SK-N-SH (cell line): ENCODE measurements at regions not wholly inside any gene's neighbourhood (a gene's known extent, or its start where the extent isn't known, plus 50 kb on each side); places are given as distances from the start of the nearest gene placed in this dataset.
A peak's percentile ranks its signal among the peaks of the same experiment; 100 is the strongest.

ENCODE experiments used
- CTCF ChIA-PET: fragments of 300-600, 350-600 bp; formaldehyde crosslinking; extraction: SDS; loops from one replicate; lab custom pipeline; 2021; lab: Yijun Ruan, JAX
- POLR2A ChIA-PET: fragments of 350-600 bp; sonication (Branson Sonifier 250); formaldehyde crosslinking; extraction: SDS; loops from one replicate; lab custom pipeline; 2020; ENCODE audit warnings: antibody characterized with exemption, inconsistent platforms; lab: Yijun Ruan, JAX
- DNase-seq: peaks from one replicate; pipeline ENCODE4 v3.0.0; 2012
- H2AFZ ChIP-seq: fragments of 200-600 bp; sonication (generic); 2 replicates; pipeline ENCODE4 v1.8.1; 2016; ENCODE audit warnings: antibody characterized with exemption, mild to moderate bottlenecking, low read depth
- H3F3A ChIP-seq: fragments of 200-600 bp; sonication (generic); replicated peaks from 2 replicates; pipeline ENCODE3; 2016; ENCODE audit warnings: antibody characterized with exemption, mild to moderate bottlenecking; ENCODE audit not compliant: insufficient read depth
- H3K27ac ChIP-seq, 2 experiments: fragments of 200-500 bp in 1 of 2; fragments of 200-600 bp in 1 of 2; sonication (Bioruptor generic) in 1 of 2; sonication (generic), shearing (Covaris generic) in 1 of 2; 2 replicates each; pipeline versions ENCODE4 v1.5.1 to v1.6.1; 2014 to 2016; ENCODE audit warnings: low read depth in 2 of 2, inconsistent platforms in 1 of 2, low read length in 1 of 2, mild to moderate bottlenecking in 1 of 2, mixed read lengths in 1 of 2
- H3K27me3 ChIP-seq: fragments of 200-600 bp; sonication (generic), shearing (Covaris generic); 2 replicates; pipeline ENCODE4 v1.6.1; 2016; ENCODE audit warnings: mixed run types; ENCODE audit not compliant: insufficient read depth
- H3K36me3 ChIP-seq, 2 experiments: fragments of 200-500 bp in 1 of 2; fragments of 200-600 bp in 1 of 2; sonication (Bioruptor generic) in 1 of 2; sonication (generic) in 1 of 2; replicated peaks in 1 of 2; 2 replicates each; pipeline versions ENCODE3 to v1.5.1; 2014 to 2016; ENCODE audit warnings: low read length in 1 of 2, mild to moderate bottlenecking in 1 of 2; ENCODE audit not compliant: insufficient read depth in 2 of 2, control insufficient read depth in 1 of 2
- H3K4me1 ChIP-seq, 2 experiments: fragments of 200-500 bp in 1 of 2; fragments of 200-600 bp in 1 of 2; sonication (Bioruptor generic) in 1 of 2; sonication (generic), shearing (Covaris generic) in 1 of 2; 2 replicates each; pipeline versions ENCODE4 v1.5.1 to v1.6.1; 2014 to 2016; ENCODE audit warnings: low read depth in 1 of 2, low read length in 1 of 2, mixed run types in 1 of 2; ENCODE audit not compliant: insufficient read depth in 2 of 2, control insufficient read depth in 1 of 2
- H3K4me2 ChIP-seq: fragments of 200-600 bp; sonication (generic), shearing (Covaris generic); 2 replicates; pipeline ENCODE4 v1.6.1; 2017; ENCODE audit warnings: mixed run types
- H3K4me3 ChIP-seq, 2 experiments: fragments of 200-500 bp in 1 of 2; fragments of 200-600 bp in 1 of 2; sonication (Bioruptor generic) in 1 of 2; sonication (generic), shearing (Covaris generic) in 1 of 2; 2 replicates each; pipeline versions ENCODE4 v1.5.1 to v1.8.1; 2014 to 2016; ENCODE audit warnings: low read depth in 2 of 2, inconsistent platforms in 1 of 2, low read length in 1 of 2, mild to moderate bottlenecking in 1 of 2, mixed read lengths in 1 of 2, moderate library complexity in 1 of 2
- H3K79me2 ChIP-seq: fragments of 200-600 bp; sonication (generic); 2 replicates; pipeline ENCODE4 v1.8.1; 2017; ENCODE audit warnings: mild to moderate bottlenecking; ENCODE audit not compliant: insufficient read depth
- H3K9ac ChIP-seq: fragments of 200-600 bp; sonication (generic); 2 replicates; pipeline ENCODE4 v1.6.1; 2017; ENCODE audit warnings: mixed run types
- H3K9me2 ChIP-seq: fragments of 200-600 bp; sonication (generic); 2 replicates; pipeline ENCODE4 v1.6.1; 2017; ENCODE audit warnings: mixed run types
- H3K9me3 ChIP-seq: fragments of 200-600 bp; sonication (generic); 2 replicates; pipeline ENCODE4 v1.6.1; 2017; ENCODE audit warnings: mixed run types, mild to moderate bottlenecking, moderate library complexity
- H4K20me1 ChIP-seq: fragments of 200-600 bp; sonication (generic); 2 replicates; pipeline ENCODE4 v1.6.1; 2017; ENCODE audit warnings: mild to moderate bottlenecking, mixed run types; ENCODE audit not compliant: insufficient read depth
- CHD2 ChIP-seq: fragments of 150-350 bp; IDR thresholded peaks from 2 replicates; pipeline ENCODE4 v1.6.1; 2018; ENCODE audit warnings: low read length; ENCODE audit not compliant: partially characterized antibody
- CTCF ChIP-seq: fragments of 200-600 bp; sonication (generic); IDR thresholded peaks from 2 replicates; pipeline ENCODE4 v1.6.1; 2017; ENCODE audit warnings: antibody characterized with exemption, mild to moderate bottlenecking, moderate library complexity
- ELF1 ChIP-seq: IDR thresholded peaks from 2 replicates; pipeline ENCODE4 v1.4.0; 2012
- EP300 ChIP-seq, 2 experiments: IDR thresholded peaks; 2 replicates each; pipeline versions ENCODE4 v1.4.0 to v1.6.1; 2012; ENCODE audit warnings: borderline replicate concordance in 1 of 2, low read depth in 1 of 2, low read length in 1 of 2
- EZH2phosphoT487 ChIP-seq: fragments of 200-600 bp; sonication (generic); IDR thresholded peaks from 2 replicates; pipeline ENCODE4 v1.6.1; 2017; ENCODE audit warnings: low read depth, mixed run types, mild to moderate bottlenecking, antibody characterized with exemption, moderate library complexity, borderline replicate concordance
- FOSL2 ChIP-seq: IDR thresholded peaks from 2 replicates; pipeline ENCODE4 v1.4.0; 2012; ENCODE audit warnings: low read depth, mild to moderate bottlenecking, moderate library complexity, borderline replicate concordance
- FOXJ3 ChIP-seq: sonication (generic); formaldehyde crosslinking; IDR thresholded peaks from 2 replicates; pipeline ENCODE4 v1.5.1; 2020; ENCODE audit warnings: mild to moderate bottlenecking, missing genetic modification reagents
- MEF2A ChIP-seq: IDR thresholded peaks from 2 replicates; pipeline ENCODE4 v1.4.0; 2012; ENCODE audit warnings: low read depth, borderline replicate concordance
- MXI1 ChIP-seq: IDR thresholded peaks from 2 replicates; pipeline ENCODE4 v1.6.1; 2012; ENCODE audit warnings: mild to moderate bottlenecking, low read depth, low read length, improper control_type of control experiment
- NFIC ChIP-seq: IDR thresholded peaks from 2 replicates; pipeline ENCODE4 v1.4.0; 2012; ENCODE audit warnings: borderline replicate concordance
- NRF1 ChIP-seq: IDR thresholded peaks from 2 replicates; pipeline ENCODE4 v1.6.1; 2012; ENCODE audit warnings: low read depth, mild to moderate bottlenecking, low read length
- POLR2AphosphoS5 ChIP-seq: IDR thresholded peaks from 2 replicates; pipeline ENCODE4 v1.6.1; 2012; ENCODE audit warnings: low read depth, low read length
- RCOR1 ChIP-seq: fragments of 150-350 bp; IDR thresholded peaks from 2 replicates; pipeline ENCODE4 v1.6.1; 2017; ENCODE audit warnings: antibody characterized with exemption, low read length
- RFX5 ChIP-seq: IDR thresholded peaks from 2 replicates; pipeline ENCODE4 v1.6.1; 2012; ENCODE audit warnings: mild to moderate bottlenecking, improper control_type of control experiment, low read length
- RXRA ChIP-seq: IDR thresholded peaks from 2 replicates; pipeline ENCODE4 v1.4.0; 2012; ENCODE audit warnings: low read depth, mild to moderate bottlenecking, borderline replicate concordance
- SMC3 ChIP-seq: IDR thresholded peaks from 2 replicates; pipeline ENCODE4 v1.6.1; 2012; ENCODE audit warnings: low read depth, low read length, improper control_type of control experiment
- TAF1 ChIP-seq: IDR thresholded peaks from 2 replicates; pipeline ENCODE4 v1.6.1; 2012; ENCODE audit warnings: low read depth, mild to moderate bottlenecking, low read length, moderate library complexity, borderline replicate concordance
- TEAD4 ChIP-seq: IDR thresholded peaks from 2 replicates; pipeline ENCODE4 v1.4.0; 2012; ENCODE audit warnings: mild to moderate bottlenecking, borderline replicate concordance; ENCODE audit not compliant: insufficient read depth
- WGBS: methylation state at CpG from one replicate; pipeline ENCODE4 v1.1.6; 2017; ENCODE audit warnings: low lambda C conversion rate; 5-methylcytosine and 5-hydroxymethylcytosine counted together
- TF ChIP-seq, protein P1 (sequence below): IDR thresholded peaks from 2 replicates; pipeline ENCODE4 v1.4.0; 2012; ENCODE audit warnings: low read depth, borderline replicate concordance
- TF ChIP-seq, protein P2 (sequence below): IDR thresholded peaks from 2 replicates; pipeline ENCODE4 v1.4.0; 2012; ENCODE audit warnings: low read depth

DNA sequence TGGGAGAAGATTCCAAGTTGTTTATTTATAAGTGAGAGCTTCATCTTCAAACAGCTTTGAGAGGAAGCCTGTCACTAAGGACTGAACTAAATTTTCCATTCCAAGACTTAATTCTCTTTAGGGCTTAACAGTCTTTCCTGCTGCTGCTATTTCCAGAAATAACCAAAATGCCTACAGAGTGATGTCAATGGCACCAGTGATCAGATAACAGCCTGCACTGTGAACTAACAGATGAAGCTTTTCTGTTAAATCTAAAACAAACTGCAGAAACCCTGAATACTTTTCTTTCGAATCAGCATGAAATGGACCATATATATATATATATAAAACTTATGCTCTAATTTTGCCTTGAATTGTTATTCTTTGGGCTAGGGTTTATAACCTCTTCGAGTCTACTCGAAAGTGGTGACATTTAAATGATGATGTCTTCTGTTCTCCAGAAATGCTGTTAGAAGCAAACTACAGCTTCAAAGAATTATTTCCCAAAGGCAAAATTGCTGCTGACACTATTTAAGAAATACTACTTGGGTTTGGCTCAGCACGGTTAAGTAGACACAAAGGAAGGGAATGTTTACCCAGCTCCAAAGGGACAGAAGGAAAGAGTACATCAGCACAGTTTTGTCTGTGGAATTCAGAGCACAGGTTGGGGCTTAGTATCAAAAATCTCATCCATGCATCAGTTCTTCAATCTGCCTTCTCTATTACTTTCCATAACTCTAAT is 238.5 kb upstream of the LRRN1 start:
- ChIA-PET CTCF (no interaction called here), POLR2A (no interaction called here)
- Histone ChIP-seq H3K9me2 (no peaks in the 10 kb centered on the region), H3K9me3 (no peaks in the 10 kb centered on the region), H4K20me1 (no peaks in the 10 kb centered on the region), H3K27me3 (no peaks in the 10 kb centered on the region), H3K27ac (peak overlapping the region in 1 of 2 experiments; percentile 32; a peak in 1 of 4 replicates), H2AFZ (no peak overlapping the region), H3K4me2 (no peak overlapping the region), H3F3A (no peaks in the 10 kb centered on the region), H3K9ac (no peak overlapping the region), H3K79me2 (no peaks in the 10 kb centered on the region), H3K36me3 (no peaks in the 10 kb centered on the region), H3K4me1 (no peaks in the 10 kb centered on the region)
- DNase-seq, result no peak
- WGBS, result 5% methylated on average over 4 of the region's 4 CpGs
- TF ChIP-seq MEF2A (no peak), TEAD4 (no peak), FOXJ3 (CRISPR knock-in tag) (no peak), POLR2AphosphoS5 (no peak), NFIC (no peak), SMC3 (no peak), RXRA (no peak), ELF1 (no peak), TAF1 (no peak)
- TF ChIP-seq, protein P1, sequence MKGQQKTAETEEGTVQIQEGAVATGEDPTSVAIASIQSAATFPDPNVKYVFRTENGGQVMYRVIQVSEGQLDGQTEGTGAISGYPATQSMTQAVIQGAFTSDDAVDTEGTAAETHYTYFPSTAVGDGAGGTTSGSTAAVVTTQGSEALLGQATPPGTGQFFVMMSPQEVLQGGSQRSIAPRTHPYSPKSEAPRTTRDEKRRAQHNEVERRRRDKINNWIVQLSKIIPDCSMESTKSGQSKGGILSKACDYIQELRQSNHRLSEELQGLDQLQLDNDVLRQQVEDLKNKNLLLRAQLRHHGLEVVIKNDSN, result no peak
- TF ChIP-seq, all 33 proteins: peak for 0
- no peak overlapping the region for H3K4me3 ChIP-seq

GRCh38 chr3:3559786-3560185 is 239.4 kb upstream of the LRRN1 start:
- no peak for DNase-seq
- Histone ChIP-seq H4K20me1 (no peaks in the 10 kb centered on the region), H3K4me3 (no peak overlapping the region), H3K9me3 (no peaks in the 10 kb centered on the region), H3K4me2 (no peak overlapping the region), H3K36me3 (no peaks in the 10 kb centered on the region), H3F3A (no peaks in the 10 kb centered on the region), H3K27ac (peak overlapping the region in 1 of 2 experiments; percentile 32; a peak in 1 of 4 replicates), H3K4me1 (no peaks in the 10 kb centered on the region), H3K27me3 (no peaks in the 10 kb centered on the region)
- POLR2A ChIA-PET, result no interaction called here
- CTCF ChIA-PET, result no interaction called here
- 7% methylated on average over 2 of the region's 2 CpGs for WGBS
- TF ChIP-seq CHD2, result no peak
- no peak for TF ChIP-seq RCOR1
- no peak for TF ChIP-seq FOSL2
- TF ChIP-seq CTCF, result no peak
- no peak for TF ChIP-seq NFIC
- no peak for TF ChIP-seq TAF1
- TF ChIP-seq RFX5, result no peak
- TF ChIP-seq POLR2AphosphoS5, result no peak
- TF ChIP-seq SMC3, result no peak
- TF ChIP-seq EP300 (IDR thresholded peaks at IDR 0.05; ENCODE audit: borderline replicate concordance in 1 of 2, low read depth in 1 of 2, low read length in 1 of 2), result no peak
- TF ChIP-seq, protein P2, sequence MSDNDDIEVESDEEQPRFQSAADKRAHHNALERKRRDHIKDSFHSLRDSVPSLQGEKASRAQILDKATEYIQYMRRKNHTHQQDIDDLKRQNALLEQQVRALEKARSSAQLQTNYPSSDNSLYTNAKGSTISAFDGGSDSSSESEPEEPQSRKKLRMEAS, result no peak
- TF ChIP-seq, protein P1, result no peak
- no peak for TF ChIP-seq NRF1
- TF ChIP-seq EZH2phosphoT487, result no peak
- no peak for TF ChIP-seq MEF2A
- TF ChIP-seq MXI1, result no peak
- TF ChIP-seq, all 33 proteins: peak for 0
- no peaks in the 10 kb centered on the region for H3K9me2 ChIP-seq
- H2AFZ ChIP-seq, result no peak overlapping the region
- H3K79me2 ChIP-seq, result no peaks in the 10 kb centered on the region
- H3K9ac ChIP-seq, result no peak overlapping the region
